Transverse colon (tissue), 4 donors: ENCODE measurements at regions not wholly inside any gene's neighbourhood (a gene's known extent, or its start where the extent isn't known, plus 50 kb on each side); places are given as distances from the start of the nearest gene placed in this dataset.

Source experiments
- CTCF ChIP-seq, 5 experiments: fragments of 200-600 bp in 3 of 5; fragments of 450-650 bp in 2 of 5; sonication (generic) in 3 of 5; IDR thresholded peaks; 1 replicate in 2 of 5; 2 replicates in 3 of 5; pipeline ENCODE4 v1.5.1; 2016 to 2017; ENCODE audit warnings: antibody characterized with exemption in 5 of 5, inconsistent platforms in 3 of 5, mild to moderate bottlenecking in 2 of 5, moderate library complexity in 1 of 5
- EP300 ChIP-seq: sonication (generic); formaldehyde crosslinking; IDR thresholded peaks from one replicate; pipeline ENCODE4 v1.6.1; 2017; ENCODE audit warnings: antibody characterized with exemption, low read depth
- POLR2A ChIP-seq: fragments of 450-650 bp; IDR thresholded peaks from one replicate; pipeline ENCODE4 v1.6.1; 2016; ENCODE audit warnings: antibody characterized with exemption, mild to moderate bottlenecking, moderate library complexity
- POLR2AphosphoS5 ChIP-seq, 3 donors: sonication (generic); formaldehyde crosslinking; IDR thresholded peaks; one replicate each; pipeline ENCODE4 v1.6.1; 2016; ENCODE audit warnings: antibody characterized with exemption in 3 of 3

- TF ChIP-seq CTCF (IDR thresholded peaks at IDR 0.05) (no peak), POLR2AphosphoS5 (IDR thresholded peaks at IDR 0.05) (no peak), POLR2A (no peak), EP300 (no peak)
Observed at GRCh38 chr2:103739921-103740320, 978.1 kb downstream of the TMEM182 start.
